Mesendoderm (in vitro differentiated cells): ENCODE measurements at regions not wholly inside any gene's neighbourhood (a gene's known extent, or its start where the extent isn't known, plus 50 kb on each side); places are given as distances from the start of the nearest gene placed in this dataset.
A peak's percentile ranks its signal among the peaks of the same experiment; 100 is the strongest.

ENCODE experiments used
- DNase-seq: peaks from one replicate; pipeline ENCODE4 v3.0.0; 2013
- H2AK5ac ChIP-seq: 2 replicates; pipeline ENCODE4 v1.6.1; 2013; ENCODE audit warnings: low read length, inconsistent platforms
- H2BK120ac ChIP-seq: 2 replicates; pipeline ENCODE4 v1.6.1; 2013; ENCODE audit warnings: low read depth, mild to moderate bottlenecking, low read length, moderate library complexity, mixed read lengths
- H2BK15ac ChIP-seq: replicated peaks from 2 replicates; pipeline ENCODE4 v1.6.1; 2013; ENCODE audit warnings: low read depth, mild to moderate bottlenecking, moderate library complexity
- H2BK5ac ChIP-seq: 2 replicates; pipeline ENCODE4 v1.6.1; 2013; ENCODE audit warnings: low read length, inconsistent platforms
- H3K18ac ChIP-seq: 2 replicates; pipeline ENCODE4 v1.6.1; 2013; ENCODE audit warnings: mild to moderate bottlenecking, low read length, mixed read lengths
- H3K23ac ChIP-seq: one replicate; pipeline ENCODE4 v1.6.1; 2013; ENCODE audit warnings: low read length
- H3K27ac ChIP-seq: 2 replicates; pipeline ENCODE4 v1.5.1; 2013; ENCODE audit warnings: low read depth, mild to moderate bottlenecking, inconsistent platforms, low read length, moderate library complexity
- H3K27me3 ChIP-seq: 2 replicates; pipeline ENCODE4 v1.6.1; 2013; ENCODE audit warnings: low read length, control low read depth, mild to moderate bottlenecking, inconsistent platforms; ENCODE audit not compliant: insufficient read depth, poor library complexity
- H3K36me3 ChIP-seq: 2 replicates; pipeline ENCODE4 v1.6.1; 2013; ENCODE audit warnings: low read length, inconsistent platforms; ENCODE audit not compliant: control insufficient read depth, insufficient read depth
- H3K4ac ChIP-seq: one replicate; pipeline ENCODE4 v1.6.1; 2013; ENCODE audit warnings: low read depth, mild to moderate bottlenecking, low read length, moderate library complexity
- H3K4me1 ChIP-seq: 2 replicates; pipeline ENCODE4 v1.6.1; 2013; ENCODE audit warnings: low read depth, low read length, inconsistent platforms; ENCODE audit not compliant: control insufficient read depth
- H3K4me2 ChIP-seq: 2 replicates; pipeline ENCODE4 v1.6.1; 2013; ENCODE audit warnings: low read length
- H3K4me3 ChIP-seq: 2 replicates; pipeline ENCODE4 v1.5.1; 2013; ENCODE audit warnings: mild to moderate bottlenecking, low read length
- H3K56ac ChIP-seq: one replicate; pipeline ENCODE4 v1.6.1; 2013; ENCODE audit warnings: low read length
- H3K79me1 ChIP-seq: 2 replicates; pipeline ENCODE4 v1.6.1; 2013; ENCODE audit warnings: low read length, inconsistent platforms
- H3K79me2 ChIP-seq: 2 replicates; pipeline ENCODE4 v1.6.1; 2013; ENCODE audit warnings: mild to moderate bottlenecking, low read length; ENCODE audit not compliant: control insufficient read depth, insufficient read depth
- H3K9ac ChIP-seq: 2 replicates; pipeline ENCODE4 v1.6.1; 2013; ENCODE audit warnings: low read length, inconsistent platforms
- H4K5ac ChIP-seq: one replicate; pipeline ENCODE4 v1.6.1; 2013; ENCODE audit warnings: low read length
- H4K8ac ChIP-seq: one replicate; pipeline ENCODE4 v1.6.1; 2013; ENCODE audit warnings: low read depth, mild to moderate bottlenecking, control low read depth, low read length, moderate library complexity
- WGBS: extraction: QIAGEN DNeasy Blood & Tissue Kit; methylation state at CpG from one replicate; pipeline ENCODE4 v1.1.7; 2013; ENCODE audit warnings: low lambda C conversion rate, missing lambda C conversion rate; ENCODE audit not compliant: insufficient coverage; ENCODE audit errors: extremely low coverage; 5-methylcytosine and 5-hydroxymethylcytosine counted together

DNA sequence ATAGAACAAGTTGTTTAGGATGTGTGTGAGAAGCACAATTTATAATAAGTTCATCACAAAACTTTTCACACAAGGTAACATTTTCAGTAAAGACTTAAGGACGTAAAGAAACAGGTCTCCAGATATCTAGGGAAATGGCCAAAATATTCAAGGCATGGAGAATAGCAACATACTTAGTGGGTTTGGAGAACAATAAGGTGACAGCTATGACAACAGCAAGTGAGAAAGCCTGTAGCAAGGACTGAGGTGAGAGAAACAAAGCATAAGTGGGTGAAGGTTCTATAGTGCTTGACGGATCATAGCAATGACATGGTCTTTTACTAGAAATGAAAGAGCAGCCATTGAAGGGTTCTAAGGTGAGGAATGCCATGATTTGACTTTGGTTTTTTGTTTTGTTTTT lies 1337.3 kb downstream of the PCDH18 start:
- Histone ChIP-seq H3K36me3 (no peaks in the 10 kb centered on the region), H3K56ac (no peak overlapping the region), H3K9ac (no peak overlapping the region), H3K23ac (no peak overlapping the region), H3K18ac (no peak overlapping the region), H2BK120ac (no peak overlapping the region), H3K27ac (no peak overlapping the region), H4K8ac (no peak overlapping the region), H2AK5ac (no peak overlapping the region), H3K27me3 (no peaks in the 10 kb centered on the region), H2BK15ac (no peak overlapping the region), H3K79me1 (no peaks in the 10 kb centered on the region), H3K4ac (no peak overlapping the region), H3K4me3 (no peak overlapping the region), H2BK5ac (no peak overlapping the region), H3K4me1 (no peaks in the 10 kb centered on the region), H3K79me2 (no peaks in the 10 kb centered on the region), H4K5ac (no peak overlapping the region), H3K4me2 (no peak overlapping the region)
- WGBS = no CpG with 5 or more reads among the region's 2 CpGs
- DNase-seq = peak; percentile 21

DNA sequence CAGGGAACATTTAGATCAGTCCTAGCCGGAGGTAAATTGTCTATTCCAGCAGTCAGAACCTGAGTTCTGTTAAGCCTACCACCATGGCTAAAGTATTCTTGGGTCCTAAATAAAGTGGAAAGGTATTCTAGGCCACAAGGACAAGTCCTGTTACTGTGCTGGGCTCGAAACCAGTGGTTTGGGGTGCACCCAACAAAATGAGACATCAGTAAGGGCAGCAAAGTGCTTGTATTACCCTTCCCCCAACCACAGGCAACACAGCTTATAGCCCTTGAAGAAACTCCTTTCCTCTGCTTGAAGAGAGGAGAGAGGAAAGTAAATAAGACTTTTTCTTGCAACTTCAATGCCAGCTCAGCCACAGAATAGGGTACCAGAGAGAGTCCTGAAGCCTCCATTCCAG lies 1345.6 kb downstream of the PCDH18 start:
- H3K4me3 ChIP-seq = no peak overlapping the region
- H2BK15ac ChIP-seq = no peak overlapping the region
- no peaks in the 10 kb centered on the region for H3K4me1 ChIP-seq
- H2AK5ac ChIP-seq = no peak overlapping the region
- no peak overlapping the region for H3K4ac ChIP-seq
- H3K27me3 ChIP-seq = no peaks in the 10 kb centered on the region
- no peak overlapping the region for H3K4me2 ChIP-seq
- H3K27ac ChIP-seq = no peak overlapping the region
- H4K5ac ChIP-seq = no peak overlapping the region
- H2BK5ac ChIP-seq = no peak overlapping the region
- no peaks in the 10 kb centered on the region for H3K79me1 ChIP-seq
- WGBS = no CpG with 5 or more reads among the region's 2 CpGs
- no peaks in the 10 kb centered on the region for H3K36me3 ChIP-seq
- H3K9ac ChIP-seq = no peak overlapping the region
- no peak overlapping the region for H3K18ac ChIP-seq
- DNase-seq = no peak
- no peaks in the 10 kb centered on the region for H3K79me2 ChIP-seq
- H3K56ac ChIP-seq = no peak overlapping the region
- no peak overlapping the region for H4K8ac ChIP-seq
- no peak overlapping the region for H2BK120ac ChIP-seq
- H3K23ac ChIP-seq = no peak overlapping the region

DNA sequence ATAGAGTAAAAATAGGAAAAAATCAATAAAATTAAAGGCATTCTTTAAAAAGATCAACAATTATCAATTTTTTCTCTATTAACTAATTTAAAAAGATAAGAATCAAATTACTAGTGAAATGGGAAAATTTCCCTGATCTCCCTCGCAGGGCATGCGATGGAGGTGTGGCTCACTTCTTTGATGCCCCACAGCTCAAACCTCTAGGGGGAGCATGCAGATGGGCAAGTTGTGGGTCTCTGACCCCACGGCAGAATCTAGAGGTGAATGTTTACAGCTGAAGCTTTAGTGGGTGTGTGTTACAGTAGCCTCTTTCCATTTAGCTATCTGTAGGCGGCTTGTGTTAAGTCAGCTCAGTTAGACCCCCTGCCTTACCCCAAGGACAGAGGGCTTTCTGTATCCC lies 1348.8 kb downstream of the PCDH18 start:
- no CpG with 5 or more reads among the region's 4 CpGs for WGBS
- H2BK5ac ChIP-seq = no peak overlapping the region
- H3K9ac ChIP-seq = no peak overlapping the region
- H3K79me1 ChIP-seq = no peaks in the 10 kb centered on the region
- peak; percentile 32 for DNase-seq
- H2BK120ac ChIP-seq = no peak overlapping the region
- H4K8ac ChIP-seq = no peak overlapping the region
- H3K23ac ChIP-seq = no peak overlapping the region
- H3K4me2 ChIP-seq = no peak overlapping the region
- no peak overlapping the region for H3K18ac ChIP-seq
- H3K27me3 ChIP-seq = no peaks in the 10 kb centered on the region
- no peak overlapping the region for H2BK15ac ChIP-seq
- no peaks in the 10 kb centered on the region for H3K4me1 ChIP-seq
- no peak overlapping the region for H2AK5ac ChIP-seq
- H3K4me3 ChIP-seq = no peak overlapping the region
- H3K4ac ChIP-seq = no peak overlapping the region
- no peaks in the 10 kb centered on the region for H3K79me2 ChIP-seq
- no peak overlapping the region for H3K27ac ChIP-seq
- H3K56ac ChIP-seq = no peak overlapping the region
- H4K5ac ChIP-seq = no peak overlapping the region
- no peaks in the 10 kb centered on the region for H3K36me3 ChIP-seq

DNA sequence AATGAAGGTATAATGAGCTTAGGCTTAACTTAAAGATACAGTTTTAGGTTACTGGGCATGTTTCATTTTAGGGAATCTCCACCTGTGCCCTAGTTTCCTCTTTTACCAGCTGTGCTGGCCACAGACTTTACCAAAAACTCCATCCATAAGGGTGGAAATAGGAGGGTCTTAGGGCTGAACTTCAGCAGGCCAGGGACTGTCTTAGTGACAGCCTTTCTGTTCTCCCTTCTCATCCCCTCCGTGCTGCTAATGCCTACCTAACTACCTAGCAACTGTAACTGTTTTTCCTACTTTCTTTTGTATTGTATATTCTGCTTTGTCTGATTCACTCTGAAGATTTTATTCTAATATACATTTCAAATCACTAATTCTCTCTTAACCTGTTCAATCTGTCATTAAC lies 1375.3 kb downstream of the PCDH18 start:
- Histone ChIP-seq H3K56ac (no peak overlapping the region), H3K4me2 (no peak overlapping the region), H3K4me3 (no peak overlapping the region), H2BK15ac (no peak overlapping the region), H3K9ac (no peak overlapping the region), H2BK120ac (no peak overlapping the region), H4K8ac (no peak overlapping the region), H3K18ac (no peak overlapping the region), H3K27me3 (no peaks in the 10 kb centered on the region), H3K4me1 (no peaks in the 10 kb centered on the region), H2BK5ac (no peak overlapping the region), H3K79me2 (no peaks in the 10 kb centered on the region), H3K4ac (no peak overlapping the region), H4K5ac (no peak overlapping the region), H3K36me3 (no peaks in the 10 kb centered on the region), H2AK5ac (no peak overlapping the region), H3K27ac (no peak overlapping the region), H3K79me1 (no peaks in the 10 kb centered on the region), H3K23ac (no peak overlapping the region)
- DNase-seq = no peak
- WGBS = no CpG with 5 or more reads among the region's 1 CpG

DNA sequence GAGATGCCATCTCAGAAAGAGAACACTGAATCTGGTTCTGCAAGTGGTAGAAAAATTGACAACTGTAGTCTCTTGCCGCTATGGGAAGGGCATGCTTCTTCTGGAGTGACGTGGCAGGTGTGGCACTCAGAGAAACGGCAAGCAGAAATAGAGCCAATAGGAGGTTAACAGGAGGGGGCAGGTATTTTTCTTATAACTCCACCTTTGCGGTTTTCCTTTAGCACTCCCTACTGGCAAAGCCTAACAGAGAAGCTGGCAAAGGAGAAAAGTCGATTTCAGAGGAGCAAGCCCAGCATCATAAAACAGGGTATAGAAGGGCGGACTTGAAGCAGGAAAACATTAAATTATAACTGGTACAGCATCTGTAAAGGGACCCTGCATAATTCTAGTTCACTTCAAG lies 1382.2 kb downstream of the PCDH18 start:
- H3K79me1 ChIP-seq = no peaks in the 10 kb centered on the region
- no peaks in the 10 kb centered on the region for H3K79me2 ChIP-seq
- no peak overlapping the region for H2BK15ac ChIP-seq
- no peaks in the 10 kb centered on the region for H3K36me3 ChIP-seq
- no CpG with 5 or more reads among the region's 6 CpGs for WGBS
- no peak overlapping the region for H3K18ac ChIP-seq
- no peak overlapping the region for H2BK120ac ChIP-seq
- H3K23ac ChIP-seq = no peak overlapping the region
- no peak overlapping the region for H2AK5ac ChIP-seq
- peak; percentile 35 for DNase-seq
- no peak overlapping the region for H3K4me2 ChIP-seq
- no peak overlapping the region for H4K8ac ChIP-seq
- no peak overlapping the region for H3K27ac ChIP-seq
- H3K4ac ChIP-seq = no peak overlapping the region
- no peak overlapping the region for H4K5ac ChIP-seq
- H3K56ac ChIP-seq = no peak overlapping the region
- no peak overlapping the region for H2BK5ac ChIP-seq
- H3K9ac ChIP-seq = no peak overlapping the region
- H3K4me1 ChIP-seq = no peaks in the 10 kb centered on the region
- no peak overlapping the region for H3K4me3 ChIP-seq
- H3K27me3 ChIP-seq = no peaks in the 10 kb centered on the region

DNA sequence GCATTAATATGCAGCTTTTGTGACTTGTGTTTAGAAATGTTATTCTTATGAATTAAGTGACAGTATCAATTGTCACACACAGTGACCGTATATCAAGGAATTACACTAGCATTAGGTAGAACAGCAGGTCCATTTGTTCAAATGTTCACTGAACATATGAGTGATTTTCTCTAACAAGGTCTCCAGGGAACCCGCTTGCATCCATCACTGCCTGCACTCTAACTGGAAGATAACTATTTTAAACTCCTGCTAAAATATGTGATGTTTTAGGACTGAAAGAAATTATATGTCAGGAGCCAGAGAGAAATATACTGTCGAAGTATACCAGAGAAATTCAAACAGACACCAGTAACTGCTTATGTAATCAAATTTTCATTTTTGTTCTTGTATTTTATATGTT lies 1395.7 kb downstream of the PCDH18 start:
- no peak overlapping the region for H2BK15ac ChIP-seq
- no peaks in the 10 kb centered on the region for H3K4me1 ChIP-seq
- H4K5ac ChIP-seq = no peak overlapping the region
- H2AK5ac ChIP-seq = no peak overlapping the region
- no peak overlapping the region for H4K8ac ChIP-seq
- H3K79me1 ChIP-seq = no peaks in the 10 kb centered on the region
- no peak overlapping the region for H3K18ac ChIP-seq
- no peak overlapping the region for H3K23ac ChIP-seq
- no peak overlapping the region for H3K56ac ChIP-seq
- H3K4me3 ChIP-seq = no peak overlapping the region
- no peaks in the 10 kb centered on the region for H3K27me3 ChIP-seq
- no peaks in the 10 kb centered on the region for H3K79me2 ChIP-seq
- H2BK120ac ChIP-seq = no peak overlapping the region
- H3K4me2 ChIP-seq = no peak overlapping the region
- WGBS = no CpG with 5 or more reads among the region's 3 CpGs
- no peak overlapping the region for H2BK5ac ChIP-seq
- no peak overlapping the region for H3K9ac ChIP-seq
- H3K36me3 ChIP-seq = no peaks in the 10 kb centered on the region
- no peak overlapping the region for H3K4ac ChIP-seq
- DNase-seq = no peak
- H3K27ac ChIP-seq = no peak overlapping the region
